ENCODE measurements at regions not wholly inside any gene's neighbourhood (a gene's known extent, or its start where the extent isn't known, plus 50 kb on each side); places are given as distances from the start of the nearest gene placed in this dataset.
"Not testable (repeated sequence)": the region's sequence is repeated elsewhere in the genome, so short reads cannot be mapped to it uniquely, and the experiment has no call there.

DNA sequence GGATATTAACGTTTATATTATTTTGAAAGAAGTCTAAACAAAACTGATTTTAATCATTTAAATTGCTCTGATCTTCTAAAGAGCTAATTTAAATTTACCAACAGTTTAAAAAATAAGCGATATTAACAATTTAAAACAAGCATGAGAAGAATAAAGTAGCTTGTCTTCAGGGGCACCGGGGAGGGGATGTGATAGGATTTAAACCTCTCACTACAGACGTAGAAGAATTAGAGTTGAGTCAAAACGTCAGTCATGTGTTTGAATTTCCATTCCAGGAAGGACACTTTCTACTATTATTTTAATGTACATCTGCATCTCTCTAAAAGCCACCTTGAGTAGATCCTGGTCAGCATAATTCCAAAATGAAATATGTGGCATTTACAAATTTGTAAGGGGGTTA, 58.2 kb upstream of the TPTE start:
- Histone ChIP-seq H3K27ac (no peak overlapping the region), H3K4me1 (no peaks in the 10 kb centered on the region), H3K27me3 (no peaks in the 10 kb centered on the region), H3K36me3 (no peaks in the 10 kb centered on the region), H3K4me3 (no peak overlapping the region), H3K9me3 (no peaks in the 10 kb centered on the region)
- DNase-seq (ENCODE audit: low spot score in 2 of 2), result no peak
- intact Hi-C loops (cut with DNase I), result no loop called here
- TF ChIP-seq, protein P1, sequence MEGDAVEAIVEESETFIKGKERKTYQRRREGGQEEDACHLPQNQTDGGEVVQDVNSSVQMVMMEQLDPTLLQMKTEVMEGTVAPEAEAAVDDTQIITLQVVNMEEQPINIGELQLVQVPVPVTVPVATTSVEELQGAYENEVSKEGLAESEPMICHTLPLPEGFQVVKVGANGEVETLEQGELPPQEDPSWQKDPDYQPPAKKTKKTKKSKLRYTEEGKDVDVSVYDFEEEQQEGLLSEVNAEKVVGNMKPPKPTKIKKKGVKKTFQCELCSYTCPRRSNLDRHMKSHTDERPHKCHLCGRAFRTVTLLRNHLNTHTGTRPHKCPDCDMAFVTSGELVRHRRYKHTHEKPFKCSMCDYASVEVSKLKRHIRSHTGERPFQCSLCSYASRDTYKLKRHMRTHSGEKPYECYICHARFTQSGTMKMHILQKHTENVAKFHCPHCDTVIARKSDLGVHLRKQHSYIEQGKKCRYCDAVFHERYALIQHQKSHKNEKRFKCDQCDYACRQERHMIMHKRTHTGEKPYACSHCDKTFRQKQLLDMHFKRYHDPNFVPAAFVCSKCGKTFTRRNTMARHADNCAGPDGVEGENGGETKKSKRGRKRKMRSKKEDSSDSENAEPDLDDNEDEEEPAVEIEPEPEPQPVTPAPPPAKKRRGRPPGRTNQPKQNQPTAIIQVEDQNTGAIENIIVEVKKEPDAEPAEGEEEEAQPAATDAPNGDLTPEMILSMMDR (IDR thresholded peaks at IDR 0.05), result no peak

DNA sequence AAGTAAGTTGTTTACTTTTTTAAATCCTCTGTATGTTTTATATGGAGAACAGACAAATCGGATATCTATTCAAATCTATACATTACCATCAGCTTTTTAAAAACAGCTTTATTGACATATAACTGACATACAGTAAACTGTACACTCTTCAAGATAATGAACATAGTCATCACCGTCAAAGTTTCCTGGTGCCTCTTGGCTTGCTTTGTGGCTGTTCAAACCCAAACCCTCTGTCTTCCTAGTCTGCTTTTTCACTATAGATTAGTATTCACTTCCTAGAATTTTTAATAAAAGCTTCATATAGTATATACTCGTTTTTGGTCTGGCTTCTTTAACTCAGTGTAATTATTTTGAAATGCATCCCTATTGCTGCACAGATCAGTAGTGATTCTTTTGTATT, 56.4 kb upstream of the TPTE start:
- TF ChIP-seq, protein P1 (IDR thresholded peaks at IDR 0.05), result no peak
- Histone ChIP-seq H3K4me3 (no peak overlapping the region), H3K27me3 (no peaks in the 10 kb centered on the region), H3K27ac (no peak overlapping the region), H3K9me3 (no peaks in the 10 kb centered on the region), H3K36me3 (no peaks in the 10 kb centered on the region), H3K4me1 (no peaks in the 10 kb centered on the region)
- DNase-seq (ENCODE audit: low spot score in 2 of 2), result no peak
- intact Hi-C loops (cut with DNase I), result no loop called here

DNA sequence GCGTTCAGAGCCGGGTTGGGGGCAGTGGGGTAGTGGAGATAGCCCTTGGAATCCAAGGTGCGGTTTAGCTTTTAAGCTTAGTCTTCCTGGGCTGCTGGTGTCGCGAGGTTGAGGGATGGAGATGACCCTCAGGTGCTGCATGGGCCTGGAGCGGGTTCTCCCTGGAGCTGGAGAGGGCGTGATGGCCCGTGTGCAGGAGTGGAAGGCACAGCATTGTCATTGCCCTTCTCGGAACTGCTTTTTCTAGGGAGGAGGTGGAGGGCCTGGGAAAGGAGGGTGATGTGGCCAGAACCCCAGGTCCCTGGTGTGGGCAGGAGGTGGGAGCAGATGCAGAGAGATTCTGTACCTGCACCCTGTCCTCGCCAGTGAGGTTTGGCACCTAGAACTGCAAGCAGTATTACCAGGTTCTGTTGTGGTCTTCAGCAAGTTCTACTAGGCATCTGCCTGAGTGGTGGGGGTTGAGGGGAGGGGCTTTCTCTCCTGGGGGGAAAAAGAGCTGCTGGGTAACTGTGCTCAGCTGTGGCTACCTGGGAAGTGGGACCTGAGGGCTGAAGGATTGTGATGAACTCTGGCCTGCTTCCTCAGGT, 55.8 kb upstream of the TPTE start:
- H3K36me3 ChIP-seq; H3K27ac ChIP-seq; H3K9me3 ChIP-seq; H3K4me1 ChIP-seq; H3K27me3 ChIP-seq; DNase-seq (ENCODE audit: low spot score in 2 of 2); H3K4me3 ChIP-seq; intact Hi-C loops (cut with DNase I): not testable (repeated sequence)

DNA sequence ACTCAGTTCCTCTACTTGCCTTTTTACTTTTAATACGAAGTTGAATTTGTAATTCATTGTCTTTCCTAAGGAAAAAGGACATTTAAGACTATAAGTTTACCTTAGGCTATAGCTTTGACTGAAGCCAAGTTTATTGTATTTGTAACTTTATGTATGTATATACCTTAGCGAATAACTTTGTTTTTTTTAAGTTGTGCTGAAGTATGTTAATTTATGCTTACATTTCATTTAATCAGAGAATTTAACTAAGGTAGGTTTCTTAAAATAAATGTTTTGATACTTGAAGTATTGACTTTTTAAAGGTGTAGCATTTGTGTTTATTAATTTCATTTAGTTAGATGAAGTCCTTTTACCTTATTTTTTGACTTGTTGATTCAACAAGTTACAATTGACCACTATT, 55.2 kb upstream of the TPTE start:
- H3K36me3 ChIP-seq, result no peaks in the 10 kb centered on the region
- TF ChIP-seq, protein P1 (IDR thresholded peaks at IDR 0.05), result no peak
- H3K4me1 ChIP-seq, result no peaks in the 10 kb centered on the region
- DNase-seq (ENCODE audit: low spot score in 2 of 2), result no peak
- H3K27ac ChIP-seq, result no peak overlapping the region
- H3K4me3 ChIP-seq, result no peak overlapping the region
- intact Hi-C loops (cut with DNase I), result no loop called here
- no peaks in the 10 kb centered on the region for H3K9me3 ChIP-seq
- H3K27me3 ChIP-seq, result no peaks in the 10 kb centered on the region

Data from ascending aorta (tissue), 2 donors.